Esophagus muscularis mucosa (tissue), 3 donors: ENCODE measurements at regions not wholly inside any gene's neighbourhood (a gene's known extent, or its start where the extent isn't known, plus 50 kb on each side); places are given as distances from the start of the nearest gene placed in this dataset.

Experiments
- CTCF ChIP-seq, 3 experiments: fragments of 200-600 bp in 2 of 3; fragments of 450-650 bp in 1 of 3; sonication (generic) in 2 of 3; IDR thresholded peaks; one replicate each; pipeline ENCODE4 v1.5.1; 2017 to 2019; ENCODE audit warnings: antibody characterized with exemption in 3 of 3, mild to moderate bottlenecking in 2 of 3, moderate library complexity in 1 of 3
- POLR2A ChIP-seq: fragments of 450-650 bp; IDR thresholded peaks from one replicate; pipeline ENCODE4 v1.6.1; 2017; ENCODE audit warnings: antibody characterized with exemption, moderate library complexity, mild to moderate bottlenecking, low read depth
- POLR2AphosphoS5 ChIP-seq, 2 donors: sonication (generic); formaldehyde crosslinking; IDR thresholded peaks; one replicate each; pipeline ENCODE4 v1.6.1; 2017; ENCODE audit warnings: antibody characterized with exemption in 2 of 2

GRCh38 chr12:90008277-90008676 lies 299.6 kb upstream of the ATP2B1 start:
- TF ChIP-seq CTCF (IDR thresholded peaks at IDR 0.05) (no peak), POLR2AphosphoS5 (IDR thresholded peaks at IDR 0.05) (no peak), POLR2A (no peak)
